Urothelium cell line (cell line): ENCODE measurements at regions not wholly inside any gene's neighbourhood (a gene's known extent, or its start where the extent isn't known, plus 50 kb on each side); places are given as distances from the start of the nearest gene placed in this dataset.

Source experiments
- DNase-seq: peaks from one replicate; pipeline ENCODE4 v3.0.0; 2011; ENCODE audit warnings: low spot score, mixed read lengths
- FAIRE-seq: peaks from 2 replicates; lab custom pipeline; 2011; peaks lifted over from hg19 to GRCh38; lab: Jason Lieb, UNC

DNA sequence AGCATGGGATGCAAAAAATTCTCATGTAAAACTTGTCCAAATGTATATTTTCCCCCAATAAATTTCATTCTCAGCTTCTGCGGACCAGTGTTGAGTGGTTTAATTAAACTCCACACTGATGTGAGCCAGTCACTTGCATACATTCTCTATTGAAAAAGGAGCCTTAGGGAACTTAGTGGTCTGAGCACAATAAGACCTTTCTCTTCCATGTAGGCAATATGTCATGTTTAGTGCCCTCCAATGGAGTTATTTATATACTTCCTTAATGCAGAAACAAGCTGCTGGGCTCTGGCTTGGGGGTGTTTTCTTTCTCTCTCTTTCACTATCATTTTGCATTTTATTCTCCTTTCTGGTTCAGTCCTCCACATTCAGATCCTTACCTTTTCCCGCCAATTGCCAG lies 196.9 kb downstream of the ANAPC10 start:
- DNase-seq (no peak), FAIRE-seq (no peak)

DNA sequence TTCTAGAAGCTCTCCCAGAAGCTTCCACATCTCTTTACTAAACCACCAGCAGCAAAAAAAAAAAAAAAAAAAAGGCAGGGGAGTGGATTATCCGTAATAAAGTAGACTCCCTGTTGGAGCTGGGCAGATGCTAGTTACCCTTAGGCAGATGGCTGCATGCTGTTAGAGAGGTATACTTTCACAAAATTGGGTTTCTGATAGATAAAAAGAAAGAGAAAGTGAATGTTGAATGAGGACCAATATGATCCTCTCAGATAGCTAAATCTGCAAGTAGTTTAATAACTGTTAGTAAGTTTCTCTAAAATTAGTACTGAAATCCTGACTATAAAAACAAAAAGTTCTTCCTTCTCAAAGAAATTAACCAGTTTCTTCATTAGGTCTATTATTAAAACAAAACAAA lies 195.4 kb downstream of the ANAPC10 start:
- FAIRE-seq: no peak
- no peak for DNase-seq

- DNase-seq (no peak), FAIRE-seq (no peak)
These were observed 193.9 kb downstream of the ANAPC10 start for GRCh38 chr4:144903953-144904711.

DNA sequence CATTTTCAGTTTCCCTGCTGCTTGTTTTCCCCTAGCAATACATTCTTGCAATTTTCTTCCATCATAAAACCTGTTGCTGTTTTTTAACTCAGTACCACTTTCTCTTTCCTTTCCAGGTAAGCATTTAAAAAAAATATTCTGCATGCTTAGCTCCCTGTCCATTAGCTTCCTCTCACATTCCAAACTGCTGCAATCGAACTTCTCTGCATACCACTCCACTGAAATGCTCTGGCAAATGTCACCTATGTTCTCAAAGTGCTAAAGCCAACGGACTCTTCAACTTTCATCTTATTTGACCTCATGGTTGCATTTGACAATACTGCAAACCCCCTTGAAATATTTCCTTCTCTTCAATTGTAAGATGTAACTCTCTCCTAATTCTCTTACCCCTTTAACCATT lies 192.7 kb downstream of the ANAPC10 start:
- DNase-seq (no peak), FAIRE-seq (no peak)

- DNase-seq (no peak), FAIRE-seq (peak; percentile 27)
These were observed 191.6 kb downstream of the ANAPC10 start for GRCh38 chr4:144906181-144906925.

DNA sequence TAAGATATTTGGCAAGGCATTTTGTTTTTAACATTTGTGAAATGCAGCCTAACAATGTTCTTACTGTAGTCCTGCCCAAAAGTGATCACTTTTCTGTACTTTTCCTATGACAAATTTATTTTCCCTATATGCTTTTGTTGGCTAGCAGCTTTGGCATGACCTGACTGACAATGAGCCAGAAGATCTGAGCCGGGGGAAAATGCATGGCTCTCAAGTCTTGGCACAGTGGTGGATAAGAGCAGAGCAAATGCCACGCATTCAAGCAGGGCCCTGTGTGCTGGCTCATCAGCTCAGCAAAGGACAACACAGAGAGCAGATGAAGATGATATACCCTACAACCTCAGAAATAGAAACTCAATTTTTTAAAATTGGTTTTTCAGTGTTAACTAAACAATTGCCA lies 187.3 kb downstream of the ANAPC10 start:
- DNase-seq (no peak), FAIRE-seq (no peak)
